BE2C (cell line): ENCODE measurements at regions not wholly inside any gene's neighbourhood (a gene's known extent, or its start where the extent isn't known, plus 50 kb on each side); places are given as distances from the start of the nearest gene placed in this dataset.
A peak's percentile ranks its signal among the peaks of the same experiment; 100 is the strongest.

Source experiments
- DNase-seq: peaks from one replicate; pipeline ENCODE4 v3.0.0-alpha.2; 2020
- H3K27me3 ChIP-seq: fragments of 250-450 bp; sonication (Bioruptor Pico); 2 replicates; pipeline ENCODE4 v1.5.1; 2020; ENCODE audit warnings: mild to moderate bottlenecking
- H3K36me3 ChIP-seq: fragments of 250-450 bp; sonication (Bioruptor Pico); 2 replicates; pipeline ENCODE4 v1.5.1; 2020; ENCODE audit warnings: mild to moderate bottlenecking
- H3K4me1 ChIP-seq: fragments of 250-450 bp; sonication (Bioruptor Pico); 2 replicates; pipeline ENCODE4 v1.5.1; 2020
- H3K4me3 ChIP-seq: 2 replicates; pipeline ENCODE4 v1.5.1; 2011; ENCODE audit warnings: low read depth, low read length
- H3K9me3 ChIP-seq: fragments of 250-450 bp; sonication (Bioruptor Pico); 2 replicates; pipeline ENCODE4 v1.5.1; 2020
- CTCF ChIP-seq: IDR thresholded peaks from 2 replicates; pipeline ENCODE4 v1.5.1; 2012; ENCODE audit warnings: mild to moderate bottlenecking, low read depth, low read length

- Histone ChIP-seq H3K9me3 (no peaks in the 10 kb centered on the region), H3K36me3 (no peaks in the 10 kb centered on the region), H3K4me1 (peaks cover 7% of the 10 kb centered on the region), H3K27me3 (no peaks in the 10 kb centered on the region), H3K4me3 (no peak overlapping the region)
- no peak for DNase-seq
- TF ChIP-seq CTCF: no peak
Observed at GRCh38 chr13:72346716-72347115, 380.7 kb downstream of the MZT1 start.

- peaks cover 3% of the 10 kb centered on the region; the same call in 1 of the 2 replicates for H3K9me3 ChIP-seq
- no peaks in the 10 kb centered on the region for H3K36me3 ChIP-seq
- no peaks in the 10 kb centered on the region for H3K27me3 ChIP-seq
- no peak for TF ChIP-seq CTCF
- no peaks in the 10 kb centered on the region for H3K4me1 ChIP-seq
- no peak overlapping the region for H3K4me3 ChIP-seq
- DNase-seq: no peak
Observed at GRCh38 chr13:72342364-72342763, 385.1 kb downstream of the MZT1 start.

- H3K4me1 ChIP-seq: no peaks in the 10 kb centered on the region
- no peak for TF ChIP-seq CTCF
Observed at GRCh38 chr13:72341904-72342303, 385.5 kb downstream of the MZT1 start.

GRCh38 chr13:72317346-72318109, 409.9 kb downstream of the MZT1 start:
- Histone ChIP-seq H3K4me3 (no peak overlapping the region), H3K27me3 (no peaks in the 10 kb centered on the region), H3K4me1 (peaks cover 15% of the 10 kb centered on the region), H3K36me3 (no peaks in the 10 kb centered on the region), H3K9me3 (no peaks in the 10 kb centered on the region)
- peak; percentile 17; the same call in 1 of the 2 replicates for TF ChIP-seq CTCF
- DNase-seq: no peak

More at GRCh38 chr13:72341904-72342303, 385.5 kb downstream of the MZT1 start:
- Histone ChIP-seq H3K27me3 (no peaks in the 10 kb centered on the region), H3K36me3 (no peaks in the 10 kb centered on the region), H3K4me3 (no peak overlapping the region), H3K9me3 (peaks cover 3% of the 10 kb centered on the region; the same call in 1 of the 2 replicates)
- peak; percentile 72 for DNase-seq

GRCh38 chr13:72316716-72317115, 410.7 kb downstream of the MZT1 start:
- no peak for DNase-seq
- no peak for TF ChIP-seq CTCF
- no peak overlapping the region for H3K4me3 ChIP-seq
- no peaks in the 10 kb centered on the region for H3K9me3 ChIP-seq
- H3K27me3 ChIP-seq: no peaks in the 10 kb centered on the region
- no peaks in the 10 kb centered on the region for H3K36me3 ChIP-seq
- peaks cover 15% of the 10 kb centered on the region for H3K4me1 ChIP-seq

GRCh38 chr13:72315312-72315711, 412.1 kb downstream of the MZT1 start:
- H3K27me3 ChIP-seq: no peaks in the 10 kb centered on the region
- no peaks in the 10 kb centered on the region for H3K36me3 ChIP-seq
- H3K4me1 ChIP-seq: peaks cover 15% of the 10 kb centered on the region
- TF ChIP-seq CTCF: no peak
- H3K4me3 ChIP-seq: no peak overlapping the region
- no peak for DNase-seq
- H3K9me3 ChIP-seq: no peaks in the 10 kb centered on the region
